ENCODE measurements at regions not wholly inside any gene's neighbourhood (a gene's known extent, or its start where the extent isn't known, plus 50 kb on each side); places are given as distances from the start of the nearest gene placed in this dataset.

GRCh38 chr5:147017191-147017590 lies 138.6 kb upstream of the PPP2R2B start:
- intact Hi-C loops (cut with DNase I; ENCODE audit: low total_unique reads) (no loop called here), in situ Hi-C loops (cut with MboI; ENCODE audit: low pct_ligation_motif_present in 1 of 4, low pct_unique_long_range_greater_than_20kb in 1 of 4, low sequenced_read_pairs in 3 of 4) (no loop called here)
- H3K36me3 ChIP-seq = no peaks in the 10 kb centered on the region
- TF ChIP-seq EP300 (IDR thresholded peaks at IDR 0.05; ENCODE audit: low read depth) (no peak), POLR2AphosphoS5 (IDR thresholded peaks at IDR 0.05) (no peak), POLR2A (IDR thresholded peaks at IDR 0.05) (no peak)
- TF ChIP-seq, protein P1, sequence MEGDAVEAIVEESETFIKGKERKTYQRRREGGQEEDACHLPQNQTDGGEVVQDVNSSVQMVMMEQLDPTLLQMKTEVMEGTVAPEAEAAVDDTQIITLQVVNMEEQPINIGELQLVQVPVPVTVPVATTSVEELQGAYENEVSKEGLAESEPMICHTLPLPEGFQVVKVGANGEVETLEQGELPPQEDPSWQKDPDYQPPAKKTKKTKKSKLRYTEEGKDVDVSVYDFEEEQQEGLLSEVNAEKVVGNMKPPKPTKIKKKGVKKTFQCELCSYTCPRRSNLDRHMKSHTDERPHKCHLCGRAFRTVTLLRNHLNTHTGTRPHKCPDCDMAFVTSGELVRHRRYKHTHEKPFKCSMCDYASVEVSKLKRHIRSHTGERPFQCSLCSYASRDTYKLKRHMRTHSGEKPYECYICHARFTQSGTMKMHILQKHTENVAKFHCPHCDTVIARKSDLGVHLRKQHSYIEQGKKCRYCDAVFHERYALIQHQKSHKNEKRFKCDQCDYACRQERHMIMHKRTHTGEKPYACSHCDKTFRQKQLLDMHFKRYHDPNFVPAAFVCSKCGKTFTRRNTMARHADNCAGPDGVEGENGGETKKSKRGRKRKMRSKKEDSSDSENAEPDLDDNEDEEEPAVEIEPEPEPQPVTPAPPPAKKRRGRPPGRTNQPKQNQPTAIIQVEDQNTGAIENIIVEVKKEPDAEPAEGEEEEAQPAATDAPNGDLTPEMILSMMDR (IDR thresholded peaks at IDR 0.05) = no peak
- H3K4me1 ChIP-seq = no peaks in the 10 kb centered on the region
- H3K27me3 ChIP-seq = no peaks in the 10 kb centered on the region
- WGBS, 2 donors (ENCODE audit: low coverage in 1 of 2) = 5 to 17% methylated on average over 3 of the region's 3 CpGs
- H3K4me3 ChIP-seq = no peak overlapping the region
- no peak overlapping the region for H3K27ac ChIP-seq
- DNase-seq = no peak
- no peaks in the 10 kb centered on the region for H3K9me3 ChIP-seq

DNA sequence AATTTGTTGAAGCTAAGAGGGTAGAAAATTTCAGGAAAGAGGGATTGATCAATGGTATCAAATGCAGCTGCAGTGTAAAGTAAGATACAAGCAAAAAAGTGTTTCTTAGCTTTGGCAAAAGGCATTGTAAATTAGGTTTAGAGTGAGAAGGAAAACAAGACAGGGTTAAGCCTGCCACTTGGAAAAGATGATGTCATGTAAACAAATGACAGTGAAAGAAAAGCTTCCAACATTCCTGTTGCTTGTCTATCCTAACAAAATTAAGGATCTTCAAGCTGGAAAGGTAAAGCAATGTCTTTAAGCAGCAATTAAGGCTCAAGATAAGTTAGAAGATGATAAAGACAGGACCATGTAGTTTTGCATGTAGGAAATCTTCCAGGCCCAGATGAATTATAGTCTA lies 139.1 kb upstream of the PPP2R2B start:
- no peaks in the 10 kb centered on the region for H3K4me1 ChIP-seq
- no peaks in the 10 kb centered on the region for H3K36me3 ChIP-seq
- H3K9me3 ChIP-seq = no peaks in the 10 kb centered on the region
- no peak for DNase-seq
- no peak for TF ChIP-seq POLR2A (IDR thresholded peaks at IDR 0.05)
- TF ChIP-seq EP300 (IDR thresholded peaks at IDR 0.05; ENCODE audit: low read depth) = no peak
- TF ChIP-seq, protein P1 (IDR thresholded peaks at IDR 0.05) = no peak
- TF ChIP-seq POLR2AphosphoS5 (IDR thresholded peaks at IDR 0.05) = no peak
- H3K27me3 ChIP-seq = no peaks in the 10 kb centered on the region
- intact Hi-C loops (cut with DNase I; ENCODE audit: low total_unique reads) = no loop called here
- no peak overlapping the region for H3K27ac ChIP-seq
- in situ Hi-C loops (cut with MboI; ENCODE audit: low pct_ligation_motif_present in 1 of 4, low pct_unique_long_range_greater_than_20kb in 1 of 4, low sequenced_read_pairs in 3 of 4) = no loop called here
- H3K4me3 ChIP-seq = no peak overlapping the region

DNA sequence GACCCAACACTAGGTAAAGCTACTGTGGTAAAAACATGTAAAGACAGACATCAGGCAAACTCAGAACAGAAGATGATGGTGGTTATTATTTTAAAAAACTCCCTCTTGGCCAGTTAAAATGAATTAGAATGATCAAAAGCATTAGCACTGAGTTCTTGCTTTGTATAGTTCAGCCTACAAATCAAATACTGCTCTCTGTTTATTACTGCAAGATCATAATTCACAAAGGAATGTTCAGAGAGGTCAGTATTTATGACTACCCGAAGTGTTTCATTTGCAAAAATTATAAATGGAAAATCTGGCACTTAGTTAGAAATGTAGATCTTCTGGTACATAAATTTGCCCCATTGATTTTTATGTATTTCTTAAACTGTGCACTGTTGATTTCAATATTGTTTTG lies 140.3 kb upstream of the PPP2R2B start:
- 31 to 36% methylated on average over 1 of the region's 1 CpG for WGBS, 2 donors (ENCODE audit: low coverage in 1 of 2)
- no peak for DNase-seq
- Histone ChIP-seq H3K27ac (no peak overlapping the region), H3K4me3 (no peak overlapping the region), H3K9me3 (no peaks in the 10 kb centered on the region), H3K36me3 (no peaks in the 10 kb centered on the region), H3K27me3 (no peaks in the 10 kb centered on the region), H3K4me1 (no peaks in the 10 kb centered on the region)
- TF ChIP-seq EP300 (IDR thresholded peaks at IDR 0.05; ENCODE audit: low read depth) = no peak
- TF ChIP-seq POLR2A (IDR thresholded peaks at IDR 0.05) = no peak
- TF ChIP-seq POLR2AphosphoS5 (IDR thresholded peaks at IDR 0.05) = no peak
- TF ChIP-seq, protein P1 (IDR thresholded peaks at IDR 0.05) = no peak
- intact Hi-C loops (cut with DNase I; ENCODE audit: low total_unique reads) = no loop called here
- in situ Hi-C loops (cut with MboI; ENCODE audit: low pct_ligation_motif_present in 1 of 4, low pct_unique_long_range_greater_than_20kb in 1 of 4, low sequenced_read_pairs in 3 of 4) = no loop called here

DNA sequence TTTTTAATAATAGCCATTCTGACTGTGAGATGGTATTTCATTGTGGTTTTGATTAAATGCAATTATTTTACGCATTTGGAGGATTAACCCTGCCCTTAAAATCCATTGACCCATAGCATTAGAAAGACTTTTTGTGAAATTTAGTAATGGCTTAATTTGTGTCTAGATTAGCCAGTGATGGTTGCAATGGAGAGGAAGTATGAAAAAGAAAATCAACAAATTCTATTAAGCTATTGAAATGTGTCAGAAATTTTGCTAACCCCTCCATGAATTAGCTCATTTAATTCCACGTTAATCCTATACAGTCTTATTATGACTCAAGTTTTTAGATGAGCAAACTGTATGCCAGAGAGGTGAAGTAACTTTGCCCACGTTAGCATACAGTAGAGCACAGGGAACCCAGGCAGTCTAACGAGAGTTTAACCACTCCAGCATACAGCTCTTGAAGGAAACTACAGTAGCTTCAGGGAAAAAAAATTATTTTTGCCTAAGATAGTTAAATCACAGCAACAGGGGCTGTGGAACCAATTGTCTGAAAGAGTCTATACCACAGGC lies 158.2 kb upstream of the PPP2R2B start:
- intact Hi-C loops (cut with DNase I; ENCODE audit: low total_unique reads) = no loop called here
- Histone ChIP-seq H3K27ac (no peak overlapping the region), H3K9me3 (no peaks in the 10 kb centered on the region), H3K4me1 (no peaks in the 10 kb centered on the region), H3K4me3 (no peak overlapping the region), H3K27me3 (no peaks in the 10 kb centered on the region), H3K36me3 (no peaks in the 10 kb centered on the region)
- TF ChIP-seq POLR2AphosphoS5 (IDR thresholded peaks at IDR 0.05) (no peak), POLR2A (IDR thresholded peaks at IDR 0.05) (no peak), EP300 (IDR thresholded peaks at IDR 0.05; ENCODE audit: low read depth) (no peak)
- TF ChIP-seq, protein P1 (IDR thresholded peaks at IDR 0.05) = no peak
- no peak for DNase-seq
- in situ Hi-C loops (cut with MboI; ENCODE audit: low pct_ligation_motif_present in 1 of 4, low pct_unique_long_range_greater_than_20kb in 1 of 4, low sequenced_read_pairs in 3 of 4) = no loop called here
- 51 to 68% methylated on average over 4 of the region's 4 CpGs for WGBS, 2 donors (ENCODE audit: low coverage in 1 of 2)
